Eye (tissue), 1 donor: ENCODE measurements at regions not wholly inside any gene's neighbourhood (a gene's known extent, or its start where the extent isn't known, plus 50 kb on each side); places are given as distances from the start of the nearest gene placed in this dataset.

Experiments
- DNase-seq: peaks from one replicate; pipeline ENCODE4 v3.0.0-alpha.2; 2015

DNA sequence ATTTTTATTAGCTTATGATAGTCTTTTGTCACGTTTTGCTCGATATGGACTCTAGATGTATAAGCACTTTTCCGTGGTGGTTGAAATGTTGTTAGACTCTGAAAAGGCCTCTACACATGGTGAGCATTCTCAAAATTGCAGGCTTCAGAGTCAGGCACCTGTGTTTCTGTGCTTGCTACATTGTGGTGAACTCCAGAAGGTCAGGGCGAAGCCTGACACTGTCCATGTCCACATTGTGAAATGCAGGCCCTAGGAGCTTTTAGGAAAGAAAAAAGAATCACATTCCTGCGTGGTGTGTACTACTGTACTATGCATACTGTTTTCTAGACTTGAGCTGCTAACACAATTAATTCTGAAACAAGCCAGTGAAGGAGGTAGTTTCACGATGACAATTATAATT is 86.3 kb downstream of the HS3ST1 start:
- no peak for DNase-seq

DNA sequence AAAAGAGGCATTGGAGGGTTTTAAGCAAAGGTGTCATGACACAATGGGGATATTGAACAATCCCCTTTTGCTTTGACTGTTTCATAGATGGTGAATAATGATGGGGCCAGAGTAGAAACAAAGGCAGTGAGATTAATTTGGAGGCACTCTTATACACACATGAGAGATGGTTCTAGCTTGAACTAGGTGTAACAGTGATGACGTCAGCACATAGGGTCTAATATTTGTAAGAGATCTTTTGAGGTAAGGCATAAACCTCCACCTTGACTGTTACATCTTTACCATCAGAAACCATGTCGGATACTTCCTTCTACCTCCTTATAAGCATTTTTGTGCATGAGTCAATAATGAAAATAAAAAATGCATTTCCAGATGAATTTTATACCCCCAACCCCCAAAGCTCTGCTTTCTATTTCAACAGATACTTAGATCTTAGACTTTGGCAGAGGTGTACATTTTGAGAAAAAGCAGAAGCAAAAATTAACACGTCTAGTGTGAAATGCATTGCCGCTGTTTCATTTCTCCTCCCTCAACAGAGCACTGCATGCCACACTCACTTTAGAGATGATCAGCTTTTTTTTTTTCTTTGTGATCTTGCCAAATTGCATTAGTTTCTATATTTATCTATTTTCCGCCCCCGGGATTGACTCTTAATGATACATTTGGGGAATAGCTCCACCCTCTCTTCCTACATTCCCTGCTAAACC is 87.2 kb downstream of the HS3ST1 start:
- no peak for DNase-seq

DNA sequence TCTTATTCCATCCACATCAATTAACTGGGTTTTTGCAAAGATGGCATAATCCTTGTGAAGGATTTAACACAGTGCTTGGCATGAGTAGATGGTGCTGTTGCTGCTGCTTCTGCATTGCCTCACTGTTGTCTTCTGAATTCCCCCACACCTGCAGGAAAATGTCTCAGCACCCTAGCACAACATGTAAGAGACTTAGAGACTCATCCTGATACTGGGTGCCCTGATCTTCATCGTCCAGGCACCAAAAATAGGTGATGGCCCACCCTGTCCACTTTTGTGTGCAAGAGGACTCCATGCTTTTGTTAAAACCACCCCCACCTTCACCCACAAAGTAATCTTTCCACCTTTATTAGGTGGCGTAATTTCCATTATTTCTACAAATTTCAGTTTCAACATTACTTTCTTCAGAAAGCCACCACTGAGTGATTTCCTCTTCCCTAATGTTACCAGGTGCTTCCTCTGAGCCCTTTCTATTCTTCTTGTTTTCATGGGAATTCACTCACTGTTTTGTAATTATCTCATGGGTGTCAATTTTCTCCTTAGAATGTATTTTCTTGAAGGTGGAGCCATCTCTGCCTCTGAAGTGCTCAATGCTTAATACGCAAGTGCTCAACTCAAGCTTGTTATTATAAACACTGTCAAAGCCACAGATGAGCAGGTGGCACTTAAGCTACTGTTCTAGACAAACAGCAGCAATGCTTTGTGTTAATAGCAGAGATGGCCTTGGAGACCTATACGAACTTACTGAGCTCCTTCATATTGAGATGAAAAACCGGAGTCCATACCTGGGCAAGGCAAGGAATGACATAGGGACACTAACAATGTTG is 89.5 kb downstream of the HS3ST1 start:
- no peak for DNase-seq

DNA sequence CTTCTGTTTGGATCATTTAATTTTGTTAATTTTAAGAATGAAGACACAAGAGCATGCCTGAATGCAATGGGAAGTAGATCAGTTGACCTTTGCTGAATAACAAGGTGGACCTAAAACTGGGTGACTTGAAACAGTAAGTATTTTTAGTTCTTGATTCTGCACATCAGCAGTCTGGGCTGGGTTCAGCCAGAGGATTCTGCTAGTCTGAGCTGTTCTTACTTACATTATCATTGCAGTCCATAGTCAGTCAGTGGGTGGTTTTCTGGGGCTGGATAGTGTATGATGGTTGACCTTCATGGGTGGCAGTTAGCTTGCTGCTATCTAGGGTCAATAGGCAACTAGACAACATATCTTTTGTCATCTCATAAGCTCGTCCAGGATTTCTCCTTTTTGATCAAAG is 91.4 kb downstream of the HS3ST1 start:
- DNase-seq: no peak

DNA sequence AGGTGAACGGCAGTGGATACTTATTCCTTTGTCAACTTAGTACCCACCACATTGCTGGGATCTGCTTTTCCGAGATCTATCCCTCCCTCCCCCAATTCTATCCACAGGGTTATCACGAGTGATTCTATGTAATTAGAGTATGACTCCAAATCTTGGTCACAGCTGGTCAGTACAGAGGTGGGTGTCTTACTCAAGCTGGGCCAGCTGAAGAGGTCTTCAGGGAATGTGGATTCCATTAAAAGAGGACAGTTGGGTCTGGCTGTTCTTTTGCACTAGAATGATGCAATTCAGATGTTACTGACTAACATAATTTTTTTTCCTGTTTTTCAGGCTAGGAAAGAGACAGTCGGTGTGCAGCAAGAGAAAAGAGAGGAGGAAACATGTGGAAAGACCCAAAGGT is 92.3 kb downstream of the HS3ST1 start:
- DNase-seq: no peak

DNA sequence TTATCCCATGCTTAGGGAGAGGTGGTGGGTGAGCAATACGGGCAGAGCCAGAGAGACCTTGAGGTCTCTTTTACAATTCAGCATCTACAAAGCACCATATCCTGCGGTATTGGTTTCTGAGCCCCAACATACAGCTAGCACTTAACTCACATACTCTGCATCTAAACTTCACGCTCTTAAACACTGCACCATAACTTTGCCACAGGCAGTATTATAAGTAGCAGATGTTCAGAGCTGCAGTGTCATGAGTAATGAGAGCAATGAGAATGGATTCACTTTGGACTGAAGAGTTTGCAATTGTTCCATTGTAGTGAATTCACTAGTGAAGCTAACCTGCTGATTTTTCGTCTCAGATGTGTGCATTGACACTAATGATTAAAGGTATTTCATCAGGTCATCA is 93.8 kb downstream of the HS3ST1 start:
- DNase-seq: no peak

DNA sequence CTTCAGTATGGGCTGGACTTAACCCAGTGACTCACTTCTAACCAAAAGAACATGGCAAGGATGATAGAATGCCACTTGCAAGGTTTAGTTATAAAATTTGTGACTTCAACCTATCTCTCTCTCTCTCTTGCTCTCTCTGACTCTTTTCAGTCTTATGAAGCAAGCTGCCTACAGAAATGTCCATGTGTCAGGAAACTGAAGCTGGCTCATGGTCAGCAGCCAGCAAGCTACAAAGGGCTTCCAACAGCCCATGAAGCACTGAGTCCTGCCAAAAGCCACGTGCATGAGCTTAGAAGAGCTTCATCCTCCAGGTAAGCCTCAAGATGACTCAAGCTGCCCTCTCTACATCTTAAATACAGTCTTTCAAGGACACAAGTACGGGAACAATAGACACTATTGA is 100.3 kb downstream of the HS3ST1 start:
- DNase-seq: no peak

DNA sequence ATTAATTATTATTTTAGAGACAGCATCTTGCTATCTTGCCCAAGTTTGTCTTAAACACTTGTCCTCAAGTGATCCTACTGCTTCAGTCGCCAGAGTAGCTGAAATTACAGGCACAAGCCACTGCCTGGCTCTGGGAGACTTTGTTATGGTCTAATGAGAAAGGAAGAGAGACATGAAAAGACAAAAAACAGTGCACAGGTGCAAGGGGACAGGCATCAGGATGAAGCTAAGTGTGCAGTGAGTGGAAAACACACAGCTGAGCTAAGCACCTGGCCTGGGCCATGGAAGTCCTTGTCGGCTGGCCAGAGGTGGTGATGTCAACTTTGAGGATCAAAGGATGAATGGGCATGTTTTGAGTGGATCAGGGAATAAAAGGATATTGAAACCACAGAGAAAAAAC is 102.7 kb downstream of the HS3ST1 start:
- no peak for DNase-seq

DNA sequence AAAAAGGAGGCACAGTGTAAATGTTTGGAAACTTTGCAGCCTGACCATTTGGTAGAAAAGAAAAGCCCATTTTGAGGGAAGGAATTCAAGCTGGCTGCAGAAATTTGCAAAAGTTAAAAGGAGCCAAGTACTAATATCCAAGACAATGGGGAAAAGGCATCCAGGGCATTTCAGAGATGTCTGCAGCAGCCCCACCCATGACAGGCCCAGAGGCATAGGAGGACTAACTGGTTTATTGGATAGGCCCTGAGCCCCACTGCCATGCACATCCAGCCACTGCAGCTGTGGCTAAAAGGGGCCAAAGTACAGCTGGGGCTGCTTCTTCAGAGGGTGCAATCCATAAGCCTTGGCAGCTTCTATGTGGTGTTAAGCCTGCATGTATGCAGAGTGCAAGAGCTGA is 104.9 kb downstream of the HS3ST1 start:
- DNase-seq: no peak

DNA sequence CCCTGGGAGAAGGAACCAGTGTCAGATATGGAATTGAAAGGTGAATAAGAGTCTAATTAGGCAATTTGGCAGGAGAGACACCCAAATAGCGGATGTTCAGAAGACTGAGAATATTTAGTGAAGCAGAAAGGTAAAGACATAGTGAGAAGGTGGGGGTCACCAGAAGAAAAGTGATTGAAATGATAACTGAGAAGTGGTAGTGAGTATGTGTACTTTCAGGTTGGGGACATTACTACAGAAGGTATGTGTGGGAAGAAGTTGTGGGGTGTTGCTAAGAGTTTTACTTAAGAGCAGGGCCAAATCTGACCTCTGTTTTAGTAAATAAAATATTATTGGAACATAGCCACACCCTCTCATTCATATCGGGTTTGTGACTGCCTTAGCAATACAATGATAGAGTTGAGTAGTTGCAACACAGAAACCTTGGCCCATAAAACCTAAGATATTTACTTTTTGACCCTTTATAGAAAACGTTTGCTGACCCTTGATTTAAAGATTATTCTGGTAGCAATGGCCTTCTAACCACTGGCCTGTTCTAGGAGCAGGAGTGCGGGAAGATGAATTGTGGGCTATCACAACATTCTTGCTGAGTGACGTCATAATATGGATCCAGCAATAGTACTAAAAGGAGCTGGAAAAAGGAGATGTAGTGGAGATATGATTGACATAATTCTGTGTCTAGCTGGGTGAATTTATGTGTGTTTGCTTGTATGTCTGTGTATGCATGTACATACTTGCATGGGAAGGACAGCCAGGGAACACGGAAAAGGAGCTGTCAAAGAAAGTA is 115.3 kb downstream of the HS3ST1 start:
- DNase-seq: no peak

DNA sequence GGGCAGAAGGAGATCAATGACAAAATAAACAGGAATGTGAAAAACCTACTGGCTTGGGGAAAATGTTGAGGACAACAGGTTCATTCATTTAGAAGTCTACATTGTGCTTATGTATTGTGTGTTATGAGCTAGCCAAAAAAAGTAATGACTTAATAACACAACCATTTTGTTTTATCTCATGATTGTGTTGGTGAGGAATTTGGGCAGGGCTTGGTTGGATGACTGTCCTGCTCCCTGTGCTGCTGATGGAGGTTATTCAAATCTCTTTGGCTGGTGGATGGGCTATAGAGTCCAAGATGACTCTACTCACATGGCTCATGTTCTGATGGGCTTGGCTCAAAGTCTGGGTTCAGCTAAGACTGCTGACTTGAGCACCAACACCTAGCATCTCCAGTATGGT is 116.3 kb downstream of the HS3ST1 start:
- no peak for DNase-seq

DNA sequence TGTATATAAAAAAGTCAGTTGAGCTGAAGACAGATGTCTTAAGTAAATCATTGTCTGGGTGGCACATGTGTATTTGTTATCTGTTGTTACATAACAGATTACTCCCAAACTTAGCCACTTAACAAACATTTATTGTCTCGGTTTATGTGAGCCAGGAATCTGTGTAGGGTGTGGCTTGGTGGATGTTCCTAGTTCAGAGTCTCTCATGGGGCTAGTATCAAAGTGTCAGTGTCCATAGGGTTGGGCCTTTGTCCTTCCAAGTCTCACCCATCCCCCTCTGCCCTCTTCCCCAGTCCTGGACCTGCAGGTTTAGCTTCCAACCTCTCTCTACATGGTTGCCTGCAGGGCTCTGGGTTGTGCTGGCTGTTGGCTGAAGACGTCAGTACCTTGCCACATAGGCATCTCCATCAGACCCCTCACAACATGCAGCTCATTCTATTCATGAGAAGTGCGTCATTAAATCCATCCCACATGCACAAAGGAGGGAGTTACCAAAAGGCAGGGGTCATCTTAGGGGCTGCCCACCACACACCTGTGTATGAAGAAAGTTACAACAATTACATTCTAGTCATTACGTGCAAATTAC is 127.5 kb downstream of the HS3ST1 start:
- no peak for DNase-seq

DNA sequence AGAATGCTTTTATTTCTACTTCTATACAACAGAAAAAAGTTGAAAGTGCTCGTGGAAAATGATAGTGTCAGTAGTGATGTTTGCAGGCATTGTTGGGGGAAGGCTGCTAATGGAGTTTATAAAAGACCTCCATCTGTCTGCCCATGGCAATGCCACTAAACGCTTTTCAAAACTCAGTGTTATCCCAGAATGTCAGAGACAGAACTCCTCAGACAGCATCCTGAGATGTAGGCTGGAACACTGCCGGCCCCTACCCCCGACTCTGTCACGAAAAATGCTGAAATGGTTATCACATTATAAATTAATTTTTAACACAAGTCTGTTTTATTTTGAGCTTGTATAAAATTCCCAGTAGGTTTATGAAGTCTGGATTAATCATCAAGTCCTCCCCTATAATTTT is 128.9 kb downstream of the HS3ST1 start:
- no peak for DNase-seq

DNA sequence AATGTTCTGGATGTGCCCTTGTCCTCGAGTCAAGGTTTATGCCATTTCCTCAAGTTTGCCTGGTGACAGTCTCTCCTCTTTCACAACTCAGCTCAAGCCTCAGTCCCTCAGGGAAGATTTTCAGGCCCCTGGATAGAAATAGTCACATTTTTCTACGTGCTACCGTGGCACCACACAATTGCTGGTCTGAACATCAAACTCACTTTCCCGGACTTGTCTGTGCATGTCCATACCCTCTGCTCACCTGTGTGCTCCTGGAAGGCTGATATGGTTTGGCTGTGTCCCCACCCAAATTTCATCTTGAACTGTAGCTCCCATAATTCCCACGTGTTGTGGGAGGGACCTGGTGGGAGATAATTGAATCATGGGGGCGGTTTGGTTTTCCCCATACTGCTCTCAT is 129.7 kb downstream of the HS3ST1 start:
- no peak for DNase-seq

DNA sequence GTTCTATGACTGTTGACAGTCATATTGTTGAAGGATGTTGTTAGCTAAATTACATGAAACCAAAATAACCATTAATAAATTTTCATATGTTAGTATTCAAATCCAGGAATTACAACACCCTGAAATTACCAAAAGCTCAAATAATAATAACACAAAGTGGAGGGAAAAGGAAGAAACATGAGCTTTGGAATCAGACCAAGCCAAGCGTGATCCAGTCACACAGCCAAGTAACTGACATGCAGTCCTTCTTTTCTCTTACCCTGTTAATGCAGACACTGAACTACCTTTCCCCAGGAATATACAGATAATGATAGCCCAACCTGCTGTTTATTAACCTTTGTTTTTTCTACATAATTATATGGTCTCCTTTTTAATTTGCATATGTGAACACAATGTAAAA is 130.2 kb downstream of the HS3ST1 start:
- no peak for DNase-seq

DNA sequence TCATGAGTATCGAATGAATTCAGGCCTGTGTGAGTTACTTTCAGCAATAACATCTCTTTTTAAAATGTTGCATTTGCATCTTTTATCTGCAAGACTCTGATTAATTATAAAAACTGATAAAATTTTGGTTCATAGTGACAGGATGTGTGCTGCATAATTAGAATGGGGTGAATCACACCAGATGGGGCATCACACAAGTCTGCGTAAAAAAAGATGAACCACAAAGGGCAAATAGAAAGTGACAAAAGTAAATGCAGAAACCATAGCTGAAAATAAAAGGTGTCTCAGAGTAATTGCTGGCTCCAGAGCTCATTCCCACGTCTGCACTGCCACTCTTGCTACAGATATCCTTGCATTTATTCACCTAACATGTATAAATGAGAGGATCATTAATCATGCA is 131.1 kb downstream of the HS3ST1 start:
- DNase-seq: no peak

DNA sequence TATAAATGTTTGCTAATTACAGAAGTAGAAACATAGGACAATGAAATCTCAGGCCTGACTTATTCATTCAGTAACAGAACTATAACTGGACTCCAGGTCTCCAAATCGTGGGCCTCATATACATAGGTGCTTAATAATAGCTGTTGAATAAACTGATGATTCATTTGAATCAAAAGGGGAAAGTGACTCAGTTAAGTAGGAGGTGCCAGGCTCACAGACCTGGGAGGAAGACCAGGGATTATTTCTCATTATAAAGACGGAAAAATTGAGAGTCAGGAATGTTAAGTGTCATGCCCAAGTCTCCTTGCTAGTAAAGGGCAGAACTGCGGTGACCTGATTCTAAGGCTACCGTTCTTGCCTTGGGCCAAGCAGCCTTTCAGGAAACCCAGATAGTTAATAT is 131.5 kb downstream of the HS3ST1 start:
- no peak for DNase-seq

DNA sequence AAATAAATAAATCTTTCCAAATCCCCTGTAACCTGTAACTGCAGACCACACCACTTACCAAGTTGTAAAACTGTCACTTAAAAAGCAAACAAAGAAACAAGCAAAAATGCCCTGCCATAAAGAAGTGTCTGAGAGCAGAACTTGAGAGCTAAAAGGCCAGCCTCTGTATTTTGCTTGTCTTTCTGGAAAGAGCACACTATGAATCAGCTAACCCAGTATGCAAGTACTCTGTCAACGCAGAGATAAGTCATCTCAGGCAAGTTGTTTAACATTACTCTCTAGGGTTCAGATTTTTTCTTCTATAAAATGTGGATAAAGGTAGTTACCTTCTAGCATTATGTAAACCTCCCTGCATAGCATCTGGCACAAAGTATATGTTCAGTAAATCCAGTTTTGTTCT is 134.8 kb downstream of the HS3ST1 start:
- no peak for DNase-seq

DNA sequence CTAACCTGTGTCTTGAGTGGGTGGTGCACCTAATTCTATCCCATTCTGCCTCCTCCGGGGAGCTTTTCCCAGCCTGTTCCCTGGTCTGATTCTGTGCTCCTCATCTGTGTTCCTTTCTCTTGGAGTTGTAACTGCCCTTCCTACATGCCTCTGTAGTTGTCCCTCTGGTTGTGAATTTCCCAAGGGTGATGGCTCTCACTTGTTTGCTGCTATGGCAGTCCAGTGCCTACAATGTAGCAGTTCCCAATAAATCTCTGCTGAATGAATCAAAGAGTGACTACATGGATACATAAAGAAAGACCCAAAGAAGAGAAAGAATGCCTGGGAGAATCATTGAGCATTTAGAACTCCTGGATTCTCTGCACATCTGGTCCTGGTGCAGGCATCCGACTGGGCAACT is 141.6 kb downstream of the HS3ST1 start:
- no peak for DNase-seq

DNA sequence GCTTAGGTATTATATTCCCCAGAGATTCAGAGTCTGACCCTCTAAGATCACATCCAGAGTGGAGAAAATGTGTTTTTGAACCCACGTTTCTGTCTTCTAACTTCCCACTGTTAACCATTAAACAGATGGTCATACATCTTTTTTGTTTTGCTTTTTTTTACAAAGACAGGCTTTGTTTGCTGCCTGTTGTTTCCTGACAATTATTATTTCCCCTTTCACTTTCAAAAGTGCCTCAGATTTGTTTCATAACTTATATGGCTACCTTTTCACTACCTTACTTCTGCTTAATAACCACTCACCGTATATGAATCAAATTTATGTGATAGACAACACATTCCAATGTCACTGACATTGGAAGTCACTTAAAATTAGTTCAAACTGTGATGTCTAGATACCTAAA is 142.2 kb downstream of the HS3ST1 start:
- no peak for DNase-seq

DNA sequence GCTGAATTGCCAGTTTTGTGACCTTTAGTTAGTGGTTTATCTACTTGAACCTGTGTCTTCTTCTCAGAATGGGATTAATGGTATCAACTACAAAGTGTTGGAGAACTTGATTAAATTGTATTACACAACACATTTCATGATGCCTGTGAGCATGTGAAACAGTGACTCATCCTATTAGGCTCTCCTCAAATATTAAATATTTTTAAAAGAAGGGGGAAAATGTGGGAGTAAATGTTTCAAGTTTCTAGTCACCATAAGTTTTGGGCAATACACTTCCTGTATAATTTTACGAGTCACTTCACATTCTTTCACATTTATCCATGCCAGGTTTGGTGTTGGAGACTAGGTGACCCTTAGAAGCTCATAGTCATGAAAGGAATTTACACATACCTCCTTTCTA is 147.0 kb downstream of the HS3ST1 start:
- DNase-seq: no peak

DNA sequence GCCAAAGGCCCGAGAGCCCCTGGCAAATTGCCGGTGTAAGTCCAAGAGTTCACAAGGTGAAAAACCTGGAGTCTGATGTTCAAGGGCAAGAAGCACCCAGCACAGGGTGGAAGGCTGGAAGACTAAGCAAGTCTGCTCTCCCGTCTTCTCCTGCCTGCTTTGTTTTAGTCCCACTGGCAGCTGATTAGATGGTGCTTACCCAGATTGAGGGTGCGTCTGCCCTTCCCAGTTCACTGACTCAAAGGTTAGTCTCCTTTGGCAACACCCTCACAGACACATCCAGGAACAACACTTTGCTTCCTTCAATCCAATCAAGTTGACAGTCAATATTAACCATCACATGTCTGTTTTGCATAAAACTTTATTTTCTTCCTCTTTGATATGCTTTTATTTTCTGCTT is 157.4 kb downstream of the HS3ST1 start:
- no peak for DNase-seq

DNA sequence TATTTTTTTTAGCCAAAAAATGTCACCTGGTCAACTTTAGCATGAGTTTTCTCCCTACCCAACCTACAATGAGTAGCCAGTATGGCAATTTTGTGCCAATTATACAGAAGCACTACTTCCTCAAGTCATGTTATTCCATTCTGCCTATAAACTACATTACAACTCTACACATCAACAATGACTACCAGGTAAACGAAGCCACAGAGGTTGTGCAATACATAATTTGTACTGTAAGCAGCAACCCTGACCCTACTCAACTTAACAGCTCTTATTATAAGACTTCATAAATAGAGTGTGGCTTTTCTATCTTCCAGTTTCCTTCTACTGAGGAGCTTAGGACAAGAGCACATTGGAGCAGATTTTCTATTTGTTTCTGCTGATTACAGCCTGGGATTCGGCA is 160.5 kb downstream of the HS3ST1 start:
- no peak for DNase-seq

DNA sequence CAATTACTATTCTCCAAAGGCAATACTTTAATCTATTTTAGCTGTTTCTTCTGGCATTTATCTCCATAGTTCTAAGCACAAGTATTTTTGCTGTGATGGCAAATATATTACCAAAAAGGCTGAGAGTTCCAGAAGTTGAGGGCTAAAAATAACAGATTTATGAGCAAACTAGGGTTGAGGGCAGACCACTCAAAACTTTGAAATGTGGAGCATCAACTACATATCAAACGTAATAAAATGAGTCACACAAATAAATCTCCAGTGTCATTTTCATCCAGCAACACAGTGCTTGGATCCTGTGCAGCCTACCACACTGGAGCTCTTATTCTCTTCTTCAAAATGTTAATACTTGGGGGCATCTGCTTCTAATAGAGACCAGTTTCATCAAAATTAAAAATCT is 163.9 kb downstream of the HS3ST1 start:
- no peak for DNase-seq
